H1 (cell line): ENCODE measurements at regions not wholly inside any gene's neighbourhood (a gene's known extent, or its start where the extent isn't known, plus 50 kb on each side); places are given as distances from the start of the nearest gene placed in this dataset.

Experiments used
- CTCF ChIA-PET: fragments of 300-600 bp; sonication (Branson Sonifier 250); formaldehyde crosslinking; loops from one replicate; lab custom pipeline; 2021; ENCODE audit not compliant: partially characterized antibody; lab: Charles Lee
- POLR2A ChIA-PET: fragments of 300-600 bp; sonication (Branson Sonifier 250); formaldehyde crosslinking; loops from one replicate; lab custom pipeline; 2021; ENCODE audit warnings: inconsistent platforms; ENCODE audit not compliant: partially characterized antibody; lab: Charles Lee
- DNase-seq, 2 experiments: peaks; one replicate each; pipeline versions ENCODE4 v3.0.0 to v3.0.0-alpha.2; 2010 to 2022; ENCODE audit warnings: low spot score in 2 of 2, low read depth in 1 of 2, mixed read lengths in 1 of 2
- FAIRE-seq: peaks from 2 replicates; lab custom pipeline; 2011; peaks lifted over from hg19 to GRCh38; lab: Jason Lieb, UNC
- H2AFZ ChIP-seq: 2 replicates; pipeline ENCODE4 v1.8.1; 2012; ENCODE audit warnings: low read length, inconsistent platforms
- H2AK5ac ChIP-seq: 2 replicates; pipeline ENCODE4 v1.6.1; 2013; ENCODE audit warnings: low read depth, low read length
- H2BK120ac ChIP-seq: replicated peaks from 2 replicates; pipeline ENCODE3; 2013; ENCODE audit warnings: low read depth, low read length, inconsistent platforms
- H2BK12ac ChIP-seq: 2 replicates; pipeline ENCODE4 v1.6.1; 2013; ENCODE audit warnings: low read depth, low read length
- H2BK15ac ChIP-seq: 2 replicates; pipeline ENCODE4 v1.6.1; 2013; ENCODE audit warnings: low read length
- H2BK20ac ChIP-seq: 2 replicates; pipeline ENCODE4 v1.6.1; 2013; ENCODE audit warnings: low read length
- H2BK5ac ChIP-seq: 2 replicates; pipeline ENCODE4 v1.6.1; 2013; ENCODE audit warnings: low read depth, low read length
- H3K14ac ChIP-seq: 2 replicates; pipeline ENCODE4 v1.6.1; 2013; ENCODE audit warnings: inconsistent platforms; ENCODE audit not compliant: insufficient read length
- H3K18ac ChIP-seq: 2 replicates; pipeline ENCODE4 v1.6.1; 2013; ENCODE audit warnings: low read length; ENCODE audit errors: extremely low read depth
- H3K23ac ChIP-seq: 2 replicates; pipeline ENCODE4 v1.6.1; 2013; ENCODE audit warnings: inconsistent platforms; ENCODE audit not compliant: insufficient read length
- H3K23me2 ChIP-seq: 2 replicates; pipeline ENCODE4 v1.6.1; 2013; ENCODE audit warnings: low read depth, low read length
- H3K27ac ChIP-seq: 2 replicates; pipeline ENCODE4 v1.6.1; 2011; ENCODE audit warnings: low read depth, low read length, inconsistent platforms
- H3K27me3 ChIP-seq, 4 experiments: replicated peaks in 1 of 4; 1 replicate in 1 of 4; 2 replicates in 3 of 4; pipeline versions ENCODE4 v1.6.1 to v1.8.1; 2011 to 2013; ENCODE audit warnings: low read length in 3 of 4, mild to moderate bottlenecking in 3 of 4, inconsistent platforms in 2 of 4, mixed read lengths in 2 of 4, moderate library complexity in 1 of 4; ENCODE audit not compliant: control insufficient read depth in 3 of 4, insufficient read depth in 3 of 4; ENCODE audit errors: extremely low read depth in 1 of 4
- H3K36me3 ChIP-seq, 4 experiments: 2 replicates each; pipeline versions ENCODE4 v1.6.1 to v1.8.1; 2011 to 2013; ENCODE audit warnings: mild to moderate bottlenecking in 4 of 4, low read length in 3 of 4, moderate library complexity in 2 of 4, control low read depth in 1 of 4, inconsistent platforms in 1 of 4; ENCODE audit not compliant: insufficient read depth in 4 of 4, control insufficient read depth in 2 of 4
- H3K4ac ChIP-seq: replicated peaks from 2 replicates; pipeline ENCODE3; 2013; ENCODE audit warnings: low read length, low read depth, mixed read lengths, inconsistent platforms; ENCODE audit not compliant: insufficient read length
- H3K4me1 ChIP-seq, 4 experiments: replicated peaks in 1 of 4; 1 replicate in 1 of 4; 2 replicates in 3 of 4; pipeline versions ENCODE4 v1.6.1 to v1.8.1; 2011 to 2013; ENCODE audit warnings: low read length in 3 of 4, inconsistent platforms in 2 of 4, mixed read lengths in 1 of 4; ENCODE audit not compliant: insufficient read depth in 4 of 4, control insufficient read depth in 3 of 4
- H3K4me2 ChIP-seq, 2 experiments: 2 replicates each; pipeline versions ENCODE4 v1.6.1 to v1.8.1; 2011 to 2013; ENCODE audit warnings: low read depth in 2 of 2, low read length in 2 of 2, control low read depth in 1 of 2, inconsistent platforms in 1 of 2, mild to moderate bottlenecking in 1 of 2; ENCODE audit not compliant: insufficient read depth in 1 of 2
- H3K4me3 ChIP-seq, 4 experiments: fragments of 200-600, 300-600 bp in 1 of 4; sonication (generic), shearing (Covaris generic), sonication (Bioruptor Twin) in 1 of 4; 2 replicates each; pipeline versions ENCODE4 v1.5.1 to v1.8.1; 2011 to 2016; ENCODE audit warnings: low read length in 4 of 4, low read depth in 3 of 4, control low read depth in 2 of 4, inconsistent platforms in 2 of 4, mild to moderate bottlenecking in 2 of 4, mixed read lengths in 1 of 4, moderate library complexity in 1 of 4; ENCODE audit not compliant: insufficient read depth in 2 of 4; ENCODE audit errors: extremely low read depth in 1 of 4
- H3K56ac ChIP-seq: replicated peaks from 2 replicates; pipeline ENCODE3; 2013; ENCODE audit warnings: low read depth, mild to moderate bottlenecking, mixed read lengths, low read length, inconsistent platforms; ENCODE audit not compliant: insufficient read length
- H3K79me1 ChIP-seq: 2 replicates; pipeline ENCODE4 v1.6.1; 2013; ENCODE audit warnings: low read depth, low read length, control low read depth
- H3K79me2 ChIP-seq, 2 experiments: 2 replicates each; pipeline versions ENCODE4 v1.6.1 to v1.8.1; 2012 to 2013; ENCODE audit warnings: low read length in 2 of 2, mild to moderate bottlenecking in 2 of 2, inconsistent platforms in 1 of 2; ENCODE audit not compliant: insufficient read depth in 2 of 2, control insufficient read depth in 1 of 2
- H3K9ac ChIP-seq, 4 experiments: replicated peaks in 1 of 4; 1 replicate in 1 of 4; 2 replicates in 3 of 4; pipeline versions ENCODE4 v1.6.1 to v1.8.1; 2011 to 2013; ENCODE audit warnings: low read depth in 3 of 4, low read length in 3 of 4, control low read depth in 2 of 4, mild to moderate bottlenecking in 2 of 4, moderate library complexity in 2 of 4, inconsistent platforms in 1 of 4; ENCODE audit errors: extremely low read depth in 1 of 4
- H3K9me3 ChIP-seq, 2 experiments: 2 replicates each; pipeline versions ENCODE4 v1.6.1 to v1.8.1; 2012 to 2013; ENCODE audit warnings: mild to moderate bottlenecking in 2 of 2, moderate library complexity in 2 of 2, control low read depth in 1 of 2, inconsistent platforms in 1 of 2, low read depth in 1 of 2, low read length in 1 of 2, mixed read lengths in 1 of 2; ENCODE audit not compliant: insufficient read depth in 2 of 2
- H4K20me1 ChIP-seq, 2 experiments: replicated peaks in 1 of 2; 2 replicates each; pipeline versions ENCODE3 to v1.8.1; 2011 to 2013; ENCODE audit warnings: inconsistent platforms in 2 of 2, low read length in 2 of 2, mild to moderate bottlenecking in 1 of 2; ENCODE audit not compliant: insufficient read depth in 2 of 2, control insufficient read depth in 1 of 2
- H4K5ac ChIP-seq: 2 replicates; pipeline ENCODE4 v1.6.1; 2013; ENCODE audit warnings: low read length, low read depth, mixed read lengths, inconsistent platforms; ENCODE audit not compliant: insufficient read length
- H4K8ac ChIP-seq: 2 replicates; pipeline ENCODE4 v1.8.0; 2013; ENCODE audit warnings: mild to moderate bottlenecking, moderate library complexity, low read length, inconsistent platforms; ENCODE audit not compliant: insufficient read depth; ENCODE audit errors: extremely low read depth
- H4K91ac ChIP-seq: replicated peaks from 2 replicates; pipeline ENCODE3; 2013; ENCODE audit warnings: low read length, mixed read lengths, inconsistent platforms; ENCODE audit not compliant: insufficient read length
- ASH2L ChIP-seq: fragments of 200-600, 300-600 bp; sonication (generic); IDR thresholded peaks from one replicate; pipeline ENCODE4 v1.7.1; 2017; ENCODE audit warnings: low read length
- BACH1 ChIP-seq: IDR thresholded peaks from 2 replicates; pipeline ENCODE4 v1.6.1; 2012; ENCODE audit warnings: low read length, improper control_type of control experiment
- BRCA1 ChIP-seq: IDR thresholded peaks from 2 replicates; pipeline ENCODE4 v1.6.1; 2012; ENCODE audit warnings: low read depth, low read length, improper control_type of control experiment
- CREB1 ChIP-seq: IDR thresholded peaks from 2 replicates; pipeline ENCODE4 v1.6.1; 2012; ENCODE audit warnings: inconsistent platforms
- EP300 ChIP-seq, 2 experiments: IDR thresholded peaks; 1 replicate in 1 of 2; 2 replicates in 1 of 2; pipeline ENCODE4 v1.6.1; 2011 to 2012; ENCODE audit warnings: low read depth in 2 of 2, low read length in 2 of 2, mild to moderate bottlenecking in 2 of 2, borderline replicate concordance in 1 of 2, inconsistent platforms in 1 of 2, moderate library complexity in 1 of 2
- FOSL1 ChIP-seq: IDR thresholded peaks from 2 replicates; pipeline ENCODE4 v1.6.1; 2011; ENCODE audit warnings: mild to moderate bottlenecking, low read depth, low read length, moderate library complexity; ENCODE audit not compliant: insufficient read depth
- SIX5 ChIP-seq: IDR thresholded peaks from 2 replicates; pipeline ENCODE4 v1.6.1; 2011; ENCODE audit warnings: mild to moderate bottlenecking, low read depth, low read length
- YY1 ChIP-seq: IDR thresholded peaks from 2 replicates; pipeline ENCODE4 v1.6.1; 2011; ENCODE audit warnings: low read depth, mild to moderate bottlenecking, low read length

DNA sequence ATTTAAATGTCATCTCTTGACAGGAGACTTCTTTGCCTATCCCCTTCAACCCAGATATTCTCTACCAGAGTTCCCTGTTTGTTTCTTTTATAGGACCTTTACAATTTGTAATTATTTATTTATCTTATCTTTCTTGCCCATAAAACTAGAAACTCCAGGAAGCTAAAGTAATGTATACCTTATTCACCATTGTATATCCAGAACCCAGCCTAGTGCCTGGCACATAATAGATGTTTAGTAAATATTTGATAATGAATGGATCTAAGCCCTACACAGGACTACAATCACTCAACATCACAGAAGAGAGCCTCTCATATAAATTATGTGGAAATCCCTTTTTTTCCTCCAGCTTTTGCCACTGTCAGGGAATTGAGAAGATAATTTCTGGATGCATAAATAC lies 125.6 kb upstream of the CNOT2 start:
- CTCF ChIA-PET: no interaction called here
- Histone ChIP-seq H3K4me3 (no peak overlapping the region), H4K91ac (no peak overlapping the region), H4K5ac (no peak overlapping the region), H3K9ac (no peak overlapping the region), H4K20me1 (no peaks in the 10 kb centered on the region), H2AFZ (no peak overlapping the region), H3K4me1 (no peaks in the 10 kb centered on the region), H3K4ac (no peak overlapping the region), H3K27ac (no peak overlapping the region), H3K27me3 (no peaks in the 10 kb centered on the region), H3K23me2 (no peaks in the 10 kb centered on the region; the same call in 1 of the 2 replicates), H3K79me1 (no peaks in the 10 kb centered on the region), H3K4me2 (no peak overlapping the region), H3K14ac (no peak overlapping the region), H2BK12ac (no peak overlapping the region), H3K23ac (no peak overlapping the region), H3K56ac (no peak overlapping the region), H2BK15ac (no peak overlapping the region), H2BK5ac (no peak overlapping the region), H2BK120ac (no peak overlapping the region), H3K9me3 (no peaks in the 10 kb centered on the region), H3K18ac (no peak overlapping the region), H3K36me3 (no peaks in the 10 kb centered on the region), H2AK5ac (no peak overlapping the region), H2BK20ac (no peak overlapping the region), H3K79me2 (no peaks in the 10 kb centered on the region), H4K8ac (no peak overlapping the region)
- FAIRE-seq (no peak), DNase-seq (no peak)
- POLR2A ChIA-PET: no interaction called here
- TF ChIP-seq EP300 (IDR thresholded peaks at IDR 0.05; ENCODE audit: borderline replicate concordance in 1 of 2, low read depth in 2 of 2, low read length in 2 of 2) (no peak), BRCA1 (no peak), YY1 (no peak), SIX5 (no peak), BACH1 (no peak), FOSL1 (no peak), CREB1 (no peak), ASH2L (no peak)
